GM12878 (cell line): ENCODE measurements at regions not wholly inside any gene's neighbourhood (a gene's known extent, or its start where the extent isn't known, plus 50 kb on each side); places are given as distances from the start of the nearest gene placed in this dataset.
A peak's percentile ranks its signal among the peaks of the same experiment; 100 is the strongest.

ENCODE experiments used
- CBFB ChIP-seq: IDR thresholded peaks from 2 replicates; pipeline ENCODE4 v1.6.1; 2016; ENCODE audit warnings: antibody characterized with exemption, low read depth
- EED ChIP-seq: sonication (generic); IDR thresholded peaks from 2 replicates; pipeline ENCODE4 v1.6.1; 2016; ENCODE audit warnings: antibody characterized with exemption, low read depth
- HDAC2 ChIP-seq: fragments of 200-600 bp; sonication (generic); IDR thresholded peaks from 2 replicates; pipeline ENCODE4 v1.6.1; 2017
- KLF5 ChIP-seq: fragments of 450-650 bp; IDR thresholded peaks from 2 replicates; pipeline ENCODE4 v1.6.1; 2014; ENCODE audit warnings: mild to moderate bottlenecking; ENCODE audit not compliant: partially characterized antibody
- NRF1 ChIP-seq: conservative IDR thresholded peaks from 2 replicates; pipeline ENCODE4 v1.6.1; 2011; ENCODE audit warnings: mild to moderate bottlenecking, low read depth, low read length, improper control_type of control experiment
- RFX5 ChIP-seq: IDR thresholded peaks from 2 replicates; pipeline ENCODE4 v1.6.1; 2011; ENCODE audit warnings: low read depth, low read length, improper control_type of control experiment
- SUPT20H ChIP-seq: IDR thresholded peaks from 2 replicates; pipeline ENCODE4 v1.6.1; 2011; ENCODE audit warnings: low read depth, mild to moderate bottlenecking, low read length, moderate library complexity, borderline replicate concordance; ENCODE audit not compliant: control insufficient read depth
- YBX1 ChIP-seq: fragments of 450-650 bp; IDR thresholded peaks from 2 replicates; pipeline ENCODE4 v1.6.1; 2016; ENCODE audit warnings: antibody characterized with exemption
- TF ChIP-seq, protein P1 (sequence below): IDR thresholded peaks from 2 replicates; pipeline ENCODE4 v1.6.1; 2012; ENCODE audit warnings: improper control_type of control experiment, low read depth, low read length; ENCODE audit not compliant: insufficient replicate concordance
- TF ChIP-seq, protein P2 (sequence below): fragments of 450-650 bp; IDR thresholded peaks from 2 replicates; pipeline ENCODE4 v1.6.1; 2017; ENCODE audit warnings: mild to moderate bottlenecking, low read depth, inconsistent platforms; ENCODE audit not compliant: poor library complexity, severe bottlenecking
- TF ChIP-seq, protein P3 (sequence below): fragments of 450-650 bp; IDR thresholded peaks from 2 replicates; pipeline ENCODE4 v1.6.1; 2016; ENCODE audit warnings: mild to moderate bottlenecking, moderate library complexity, borderline replicate concordance
- TF ChIP-seq, protein P4 (sequence below): fragments of 450-650 bp; IDR thresholded peaks from 2 replicates; pipeline ENCODE4 v1.6.1; 2017; ENCODE audit warnings: mild to moderate bottlenecking, moderate library complexity
- TF ChIP-seq, protein P5 (sequence below): fragments of 450-650 bp; IDR thresholded peaks from 2 replicates; pipeline ENCODE4 v1.6.1; 2017; ENCODE audit warnings: low read depth, mild to moderate bottlenecking, moderate library complexity

DNA sequence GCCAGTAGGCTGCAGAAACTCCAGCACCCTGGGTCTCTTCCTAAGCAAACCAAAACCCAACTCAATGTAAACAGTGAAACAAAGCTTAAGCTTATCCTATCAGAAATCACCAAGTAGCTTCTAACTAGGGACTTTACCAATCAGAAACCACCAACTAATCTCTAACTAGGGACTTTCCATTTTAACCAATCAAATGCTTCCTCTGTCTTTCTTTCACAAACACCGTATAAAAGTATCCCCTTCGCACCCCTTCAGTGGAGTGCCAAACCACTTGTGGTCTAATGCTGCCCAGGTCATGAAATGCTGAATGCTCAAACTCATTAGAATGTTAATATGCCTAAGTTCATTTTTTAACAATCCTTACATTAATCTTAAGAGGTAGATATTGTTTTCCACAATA lies 250.5 kb upstream of the DUSP10 start (continued):
- TF ChIP-seq, protein P1, sequence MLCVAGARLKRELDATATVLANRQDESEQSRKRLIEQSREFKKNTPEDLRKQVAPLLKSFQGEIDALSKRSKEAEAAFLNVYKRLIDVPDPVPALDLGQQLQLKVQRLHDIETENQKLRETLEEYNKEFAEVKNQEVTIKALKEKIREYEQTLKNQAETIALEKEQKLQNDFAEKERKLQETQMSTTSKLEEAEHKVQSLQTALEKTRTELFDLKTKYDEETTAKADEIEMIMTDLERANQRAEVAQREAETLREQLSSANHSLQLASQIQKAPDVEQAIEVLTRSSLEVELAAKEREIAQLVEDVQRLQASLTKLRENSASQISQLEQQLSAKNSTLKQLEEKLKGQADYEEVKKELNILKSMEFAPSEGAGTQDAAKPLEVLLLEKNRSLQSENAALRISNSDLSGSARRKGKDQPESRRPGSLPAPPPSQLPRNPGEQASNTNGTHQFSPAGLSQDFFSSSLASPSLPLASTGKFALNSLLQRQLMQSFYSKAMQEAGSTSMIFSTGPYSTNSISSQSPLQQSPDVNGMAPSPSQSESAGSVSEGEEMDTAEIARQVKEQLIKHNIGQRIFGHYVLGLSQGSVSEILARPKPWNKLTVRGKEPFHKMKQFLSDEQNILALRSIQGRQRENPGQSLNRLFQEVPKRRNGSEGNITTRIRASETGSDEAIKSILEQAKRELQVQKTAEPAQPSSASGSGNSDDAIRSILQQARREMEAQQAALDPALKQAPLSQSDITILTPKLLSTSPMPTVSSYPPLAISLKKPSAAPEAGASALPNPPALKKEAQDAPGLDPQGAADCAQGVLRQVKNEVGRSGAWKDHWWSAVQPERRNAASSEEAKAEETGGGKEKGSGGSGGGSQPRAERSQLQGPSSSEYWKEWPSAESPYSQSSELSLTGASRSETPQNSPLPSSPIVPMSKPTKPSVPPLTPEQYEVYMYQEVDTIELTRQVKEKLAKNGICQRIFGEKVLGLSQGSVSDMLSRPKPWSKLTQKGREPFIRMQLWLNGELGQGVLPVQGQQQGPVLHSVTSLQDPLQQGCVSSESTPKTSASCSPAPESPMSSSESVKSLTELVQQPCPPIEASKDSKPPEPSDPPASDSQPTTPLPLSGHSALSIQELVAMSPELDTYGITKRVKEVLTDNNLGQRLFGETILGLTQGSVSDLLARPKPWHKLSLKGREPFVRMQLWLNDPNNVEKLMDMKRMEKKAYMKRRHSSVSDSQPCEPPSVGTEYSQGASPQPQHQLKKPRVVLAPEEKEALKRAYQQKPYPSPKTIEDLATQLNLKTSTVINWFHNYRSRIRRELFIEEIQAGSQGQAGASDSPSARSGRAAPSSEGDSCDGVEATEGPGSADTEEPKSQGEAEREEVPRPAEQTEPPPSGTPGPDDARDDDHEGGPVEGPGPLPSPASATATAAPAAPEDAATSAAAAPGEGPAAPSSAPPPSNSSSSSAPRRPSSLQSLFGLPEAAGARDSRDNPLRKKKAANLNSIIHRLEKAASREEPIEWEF, result no peak
- TF ChIP-seq, protein P2, sequence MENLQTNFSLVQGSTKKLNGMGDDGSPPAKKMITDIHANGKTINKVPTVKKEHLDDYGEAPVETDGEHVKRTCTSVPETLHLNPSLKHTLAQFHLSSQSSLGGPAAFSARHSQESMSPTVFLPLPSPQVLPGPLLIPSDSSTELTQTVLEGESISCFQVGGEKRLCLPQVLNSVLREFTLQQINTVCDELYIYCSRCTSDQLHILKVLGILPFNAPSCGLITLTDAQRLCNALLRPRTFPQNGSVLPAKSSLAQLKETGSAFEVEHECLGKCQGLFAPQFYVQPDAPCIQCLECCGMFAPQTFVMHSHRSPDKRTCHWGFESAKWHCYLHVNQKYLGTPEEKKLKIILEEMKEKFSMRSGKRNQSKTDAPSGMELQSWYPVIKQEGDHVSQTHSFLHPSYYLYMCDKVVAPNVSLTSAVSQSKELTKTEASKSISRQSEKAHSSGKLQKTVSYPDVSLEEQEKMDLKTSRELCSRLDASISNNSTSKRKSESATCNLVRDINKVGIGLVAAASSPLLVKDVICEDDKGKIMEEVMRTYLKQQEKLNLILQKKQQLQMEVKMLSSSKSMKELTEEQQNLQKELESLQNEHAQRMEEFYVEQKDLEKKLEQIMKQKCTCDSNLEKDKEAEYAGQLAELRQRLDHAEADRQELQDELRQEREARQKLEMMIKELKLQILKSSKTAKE, result no peak
- TF ChIP-seq, protein P3, sequence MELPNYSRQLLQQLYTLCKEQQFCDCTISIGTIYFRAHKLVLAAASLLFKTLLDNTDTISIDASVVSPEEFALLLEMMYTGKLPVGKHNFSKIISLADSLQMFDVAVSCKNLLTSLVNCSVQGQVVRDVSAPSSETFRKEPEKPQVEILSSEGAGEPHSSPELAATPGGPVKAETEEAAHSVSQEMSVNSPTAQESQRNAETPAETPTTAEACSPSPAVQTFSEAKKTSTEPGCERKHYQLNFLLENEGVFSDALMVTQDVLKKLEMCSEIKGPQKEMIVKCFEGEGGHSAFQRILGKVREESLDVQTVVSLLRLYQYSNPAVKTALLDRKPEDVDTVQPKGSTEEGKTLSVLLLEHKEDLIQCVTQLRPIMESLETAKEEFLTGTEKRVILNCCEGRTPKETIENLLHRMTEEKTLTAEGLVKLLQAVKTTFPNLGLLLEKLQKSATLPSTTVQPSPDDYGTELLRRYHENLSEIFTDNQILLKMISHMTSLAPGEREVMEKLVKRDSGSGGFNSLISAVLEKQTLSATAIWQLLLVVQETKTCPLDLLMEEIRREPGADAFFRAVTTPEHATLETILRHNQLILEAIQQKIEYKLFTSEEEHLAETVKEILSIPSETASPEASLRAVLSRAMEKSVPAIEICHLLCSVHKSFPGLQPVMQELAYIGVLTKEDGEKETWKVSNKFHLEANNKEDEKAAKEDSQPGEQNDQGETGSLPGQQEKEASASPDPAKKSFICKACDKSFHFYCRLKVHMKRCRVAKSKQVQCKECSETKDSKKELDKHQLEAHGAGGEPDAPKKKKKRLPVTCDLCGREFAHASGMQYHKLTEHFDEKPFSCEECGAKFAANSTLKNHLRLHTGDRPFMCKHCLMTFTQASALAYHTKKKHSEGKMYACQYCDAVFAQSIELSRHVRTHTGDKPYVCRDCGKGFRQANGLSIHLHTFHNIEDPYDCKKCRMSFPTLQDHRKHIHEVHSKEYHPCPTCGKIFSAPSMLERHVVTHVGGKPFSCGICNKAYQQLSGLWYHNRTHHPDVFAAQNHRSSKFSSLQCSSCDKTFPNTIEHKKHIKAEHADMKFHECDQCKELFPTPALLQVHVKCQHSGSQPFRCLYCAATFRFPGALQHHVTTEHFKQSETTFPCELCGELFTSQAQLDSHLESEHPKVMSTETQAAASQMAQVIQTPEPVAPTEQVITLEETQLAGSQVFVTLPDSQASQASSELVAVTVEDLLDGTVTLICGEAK, result no peak
- no peak for TF ChIP-seq RFX5
- TF ChIP-seq CBFB, result no peak
- no peak for TF ChIP-seq EED
- no peak for TF ChIP-seq YBX1
- TF ChIP-seq, protein P4, sequence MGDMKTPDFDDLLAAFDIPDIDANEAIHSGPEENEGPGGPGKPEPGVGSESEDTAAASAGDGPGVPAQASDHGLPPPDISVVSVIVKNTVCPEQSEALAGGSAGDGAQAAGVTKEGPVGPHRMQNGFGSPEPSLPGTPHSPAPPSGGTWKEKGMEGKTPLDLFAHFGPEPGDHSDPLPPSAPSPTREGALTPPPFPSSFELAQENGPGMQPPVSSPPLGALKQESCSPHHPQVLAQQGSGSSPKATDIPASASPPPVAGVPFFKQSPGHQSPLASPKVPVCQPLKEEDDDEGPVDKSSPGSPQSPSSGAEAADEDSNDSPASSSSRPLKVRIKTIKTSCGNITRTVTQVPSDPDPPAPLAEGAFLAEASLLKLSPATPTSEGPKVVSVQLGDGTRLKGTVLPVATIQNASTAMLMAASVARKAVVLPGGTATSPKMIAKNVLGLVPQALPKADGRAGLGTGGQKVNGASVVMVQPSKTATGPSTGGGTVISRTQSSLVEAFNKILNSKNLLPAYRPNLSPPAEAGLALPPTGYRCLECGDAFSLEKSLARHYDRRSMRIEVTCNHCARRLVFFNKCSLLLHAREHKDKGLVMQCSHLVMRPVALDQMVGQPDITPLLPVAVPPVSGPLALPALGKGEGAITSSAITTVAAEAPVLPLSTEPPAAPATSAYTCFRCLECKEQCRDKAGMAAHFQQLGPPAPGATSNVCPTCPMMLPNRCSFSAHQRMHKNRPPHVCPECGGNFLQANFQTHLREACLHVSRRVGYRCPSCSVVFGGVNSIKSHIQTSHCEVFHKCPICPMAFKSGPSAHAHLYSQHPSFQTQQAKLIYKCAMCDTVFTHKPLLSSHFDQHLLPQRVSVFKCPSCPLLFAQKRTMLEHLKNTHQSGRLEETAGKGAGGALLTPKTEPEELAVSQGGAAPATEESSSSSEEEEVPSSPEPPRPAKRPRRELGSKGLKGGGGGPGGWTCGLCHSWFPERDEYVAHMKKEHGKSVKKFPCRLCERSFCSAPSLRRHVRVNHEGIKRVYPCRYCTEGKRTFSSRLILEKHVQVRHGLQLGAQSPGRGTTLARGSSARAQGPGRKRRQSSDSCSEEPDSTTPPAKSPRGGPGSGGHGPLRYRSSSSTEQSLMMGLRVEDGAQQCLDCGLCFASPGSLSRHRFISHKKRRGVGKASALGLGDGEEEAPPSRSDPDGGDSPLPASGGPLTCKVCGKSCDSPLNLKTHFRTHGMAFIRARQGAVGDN, result no peak
- TF ChIP-seq NRF1, result no peak
- no peak for TF ChIP-seq KLF5
- TF ChIP-seq, protein P5, sequence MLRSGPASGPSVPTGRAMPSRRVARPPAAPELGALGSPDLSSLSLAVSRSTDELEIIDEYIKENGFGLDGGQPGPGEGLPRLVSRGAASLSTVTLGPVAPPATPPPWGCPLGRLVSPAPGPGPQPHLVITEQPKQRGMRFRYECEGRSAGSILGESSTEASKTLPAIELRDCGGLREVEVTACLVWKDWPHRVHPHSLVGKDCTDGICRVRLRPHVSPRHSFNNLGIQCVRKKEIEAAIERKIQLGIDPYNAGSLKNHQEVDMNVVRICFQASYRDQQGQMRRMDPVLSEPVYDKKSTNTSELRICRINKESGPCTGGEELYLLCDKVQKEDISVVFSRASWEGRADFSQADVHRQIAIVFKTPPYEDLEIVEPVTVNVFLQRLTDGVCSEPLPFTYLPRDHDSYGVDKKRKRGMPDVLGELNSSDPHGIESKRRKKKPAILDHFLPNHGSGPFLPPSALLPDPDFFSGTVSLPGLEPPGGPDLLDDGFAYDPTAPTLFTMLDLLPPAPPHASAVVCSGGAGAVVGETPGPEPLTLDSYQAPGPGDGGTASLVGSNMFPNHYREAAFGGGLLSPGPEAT, result peak; percentile 86; the same call in 1 of the 2 replicates
- TF ChIP-seq HDAC2, result no peak
- no peak for TF ChIP-seq SUPT20H
